ENCODE measurements at regions not wholly inside any gene's neighbourhood (a gene's known extent, or its start where the extent isn't known, plus 50 kb on each side); places are given as distances from the start of the nearest gene placed in this dataset.

- no peak for DNase-seq (ENCODE audit: low spot score)
- 94% methylated on average over 17 of the region's 17 CpGs for WGBS
- H3K4me3 ChIP-seq (ENCODE audit: low read depth in 1 of 3, low read length in 3 of 3) = no peak overlapping the region
- TF ChIP-seq HNF4A (conservative IDR thresholded peaks at IDR 0.05) = no peak
- TF ChIP-seq MAX (IDR thresholded peaks at IDR 0.05) = no peak
- TF ChIP-seq RXRA (IDR thresholded peaks at IDR 0.05) = no peak
- TF ChIP-seq FOXA2 (IDR thresholded peaks at IDR 0.05) = no peak
- TF ChIP-seq ZBTB33 (IDR thresholded peaks at IDR 0.05) = no peak
- no peak for TF ChIP-seq HNF4G (IDR thresholded peaks at IDR 0.05)
- TF ChIP-seq, protein P1, sequence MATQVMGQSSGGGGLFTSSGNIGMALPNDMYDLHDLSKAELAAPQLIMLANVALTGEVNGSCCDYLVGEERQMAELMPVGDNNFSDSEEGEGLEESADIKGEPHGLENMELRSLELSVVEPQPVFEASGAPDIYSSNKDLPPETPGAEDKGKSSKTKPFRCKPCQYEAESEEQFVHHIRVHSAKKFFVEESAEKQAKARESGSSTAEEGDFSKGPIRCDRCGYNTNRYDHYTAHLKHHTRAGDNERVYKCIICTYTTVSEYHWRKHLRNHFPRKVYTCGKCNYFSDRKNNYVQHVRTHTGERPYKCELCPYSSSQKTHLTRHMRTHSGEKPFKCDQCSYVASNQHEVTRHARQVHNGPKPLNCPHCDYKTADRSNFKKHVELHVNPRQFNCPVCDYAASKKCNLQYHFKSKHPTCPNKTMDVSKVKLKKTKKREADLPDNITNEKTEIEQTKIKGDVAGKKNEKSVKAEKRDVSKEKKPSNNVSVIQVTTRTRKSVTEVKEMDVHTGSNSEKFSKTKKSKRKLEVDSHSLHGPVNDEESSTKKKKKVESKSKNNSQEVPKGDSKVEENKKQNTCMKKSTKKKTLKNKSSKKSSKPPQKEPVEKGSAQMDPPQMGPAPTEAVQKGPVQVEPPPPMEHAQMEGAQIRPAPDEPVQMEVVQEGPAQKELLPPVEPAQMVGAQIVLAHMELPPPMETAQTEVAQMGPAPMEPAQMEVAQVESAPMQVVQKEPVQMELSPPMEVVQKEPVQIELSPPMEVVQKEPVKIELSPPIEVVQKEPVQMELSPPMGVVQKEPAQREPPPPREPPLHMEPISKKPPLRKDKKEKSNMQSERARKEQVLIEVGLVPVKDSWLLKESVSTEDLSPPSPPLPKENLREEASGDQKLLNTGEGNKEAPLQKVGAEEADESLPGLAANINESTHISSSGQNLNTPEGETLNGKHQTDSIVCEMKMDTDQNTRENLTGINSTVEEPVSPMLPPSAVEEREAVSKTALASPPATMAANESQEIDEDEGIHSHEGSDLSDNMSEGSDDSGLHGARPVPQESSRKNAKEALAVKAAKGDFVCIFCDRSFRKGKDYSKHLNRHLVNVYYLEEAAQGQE (IDR thresholded peaks at IDR 0.05) = no peak
- no peak for TF ChIP-seq ATF3 (IDR thresholded peaks at IDR 0.05)
- no peak for TF ChIP-seq GABPA (IDR thresholded peaks at IDR 0.05 in 1 of 2, conservative IDR thresholded peaks at IDR 0.05 in 1 of 2)
- no peak for TF ChIP-seq NR2F2 (IDR thresholded peaks at IDR 0.05)
- no peak for TF ChIP-seq SP1 (IDR thresholded peaks at IDR 0.05)
- no peak for TF ChIP-seq CTCF (IDR thresholded peaks at IDR 0.05; ENCODE audit: low read depth, low read length, missing input control)
- TF ChIP-seq TAF1 (conservative IDR thresholded peaks at IDR 0.05) = no peak
- no peak for TF ChIP-seq EGR1 (IDR thresholded peaks at IDR 0.05; ENCODE audit: low read depth in 2 of 2)
- TF ChIP-seq RAD21 (IDR thresholded peaks at IDR 0.05) = no peak
- no peak for TF ChIP-seq YY1 (IDR thresholded peaks at IDR 0.05)
- no peak for TF ChIP-seq JUND (IDR thresholded peaks at IDR 0.05)
- no peak for TF ChIP-seq FOXA1 (IDR thresholded peaks at IDR 0.05)
- no peaks in the 10 kb centered on the region for H3K27me3 ChIP-seq (ENCODE audit: control insufficient read depth in 4 of 4, insufficient read depth in 4 of 4, low read length in 3 of 4)
- peaks cover 0 to 8% (median 4%) of the 10 kb centered on the region in 4 donors for H3K4me1 ChIP-seq (ENCODE audit: control insufficient read depth in 4 of 4, insufficient read depth in 4 of 4, low read length in 3 of 4)
- H3K27ac ChIP-seq (ENCODE audit: low read depth in 1 of 2, low read length in 2 of 2) = no peak overlapping the region
- no peak overlapping the region for H3K9ac ChIP-seq (ENCODE audit: low read depth in 1 of 2, low read length in 2 of 2)
- H3K36me3 ChIP-seq (ENCODE audit: control insufficient read depth in 4 of 4, insufficient read depth in 3 of 4, low read depth in 1 of 4, low read length in 3 of 4) = no peaks in the 10 kb centered on the region
- no peaks in the 10 kb centered on the region for H3K9me3 ChIP-seq (ENCODE audit: control insufficient read depth in 4 of 4, low read length in 3 of 4)
These were observed 295.7 kb upstream of the SHH start for GRCh38 chr7:156107957-156108356.

GRCh38 chr7:156106107-156106426, 293.8 kb upstream of the SHH start:
- Histone ChIP-seq H3K36me3 (ENCODE audit: control insufficient read depth in 4 of 4, insufficient read depth in 3 of 4, low read depth in 1 of 4, low read length in 3 of 4) (no peaks in the 10 kb centered on the region), H3K4me1 (ENCODE audit: control insufficient read depth in 4 of 4, insufficient read depth in 4 of 4, low read length in 3 of 4) (peaks cover 0 to 8% (median 4%) of the 10 kb centered on the region in 4 donors), H3K9ac (ENCODE audit: low read depth in 1 of 2, low read length in 2 of 2) (no peak overlapping the region), H3K27me3 (ENCODE audit: control insufficient read depth in 4 of 4, insufficient read depth in 4 of 4, low read length in 3 of 4) (no peaks in the 10 kb centered on the region), H3K27ac (ENCODE audit: low read depth in 1 of 2, low read length in 2 of 2) (no peak overlapping the region), H3K9me3 (ENCODE audit: control insufficient read depth in 4 of 4, low read length in 3 of 4) (no peaks in the 10 kb centered on the region), H3K4me3 (ENCODE audit: low read depth in 1 of 3, low read length in 3 of 3) (no peak overlapping the region)
- 90% methylated on average over 9 of the region's 9 CpGs for WGBS
- no peak for DNase-seq (ENCODE audit: low spot score)
- no peak for TF ChIP-seq TAF1 (conservative IDR thresholded peaks at IDR 0.05)
